Bronchial epithelial cell (primary cell): ENCODE measurements at regions not wholly inside any gene's neighbourhood (a gene's known extent, or its start where the extent isn't known, plus 50 kb on each side); places are given as distances from the start of the nearest gene placed in this dataset.

Source experiments
- DNase-seq: peaks from one replicate; pipeline ENCODE4 v3.0.0-alpha.2; 2010; ENCODE audit warnings: low read depth
- FAIRE-seq: peaks from 2 replicates; lab custom pipeline; 2011; peaks lifted over from hg19 to GRCh38; lab: Jason Lieb, UNC
- H3K27me3 ChIP-seq: 2 replicates; pipeline ENCODE4 v1.5.1; 2011; ENCODE audit warnings: low read length; ENCODE audit not compliant: control insufficient read depth, insufficient read depth
- H3K36me3 ChIP-seq: 2 replicates; pipeline ENCODE4 v1.5.1; 2011; ENCODE audit warnings: low read length; ENCODE audit not compliant: control insufficient read depth, insufficient read depth
- H3K4me3 ChIP-seq: 2 replicates; pipeline ENCODE4 v1.5.1; 2011; ENCODE audit warnings: mild to moderate bottlenecking, low read depth, low read length, control low read depth
- CTCF ChIP-seq: IDR thresholded peaks from 2 replicates; pipeline ENCODE4 v1.5.1; 2011; ENCODE audit warnings: mild to moderate bottlenecking, moderate library complexity, low read length, control low read depth, inconsistent platforms; ENCODE audit not compliant: insufficient read depth, severe bottlenecking

GRCh38 chr13:26895081-26895807, 134.7 kb upstream of the GPR12 start:
- DNase-seq (no peak), FAIRE-seq (no peak)
- Histone ChIP-seq H3K36me3 (no peaks in the 10 kb centered on the region), H3K4me3 (no peak overlapping the region), H3K27me3 (no peaks in the 10 kb centered on the region)
- no peak for TF ChIP-seq CTCF

GRCh38 chr13:26888632-26889031, 128.0 kb upstream of the GPR12 start:
- no peak for DNase-seq
- TF ChIP-seq CTCF, result no peak
- no peak overlapping the region for H3K4me3 ChIP-seq
- no peaks in the 10 kb centered on the region for H3K27me3 ChIP-seq
- no peak for FAIRE-seq
- no peaks in the 10 kb centered on the region for H3K36me3 ChIP-seq

GRCh38 chr13:26887594-26887993, 127.0 kb upstream of the GPR12 start:
- no peaks in the 10 kb centered on the region for H3K27me3 ChIP-seq
- DNase-seq, result no peak
- FAIRE-seq, result no peak
- no peak for TF ChIP-seq CTCF
- H3K36me3 ChIP-seq, result no peaks in the 10 kb centered on the region
- H3K4me3 ChIP-seq, result no peak overlapping the region

- H3K27me3 ChIP-seq, result no peaks in the 10 kb centered on the region
- FAIRE-seq (no peak), DNase-seq (no peak)
- no peak for TF ChIP-seq CTCF
- H3K36me3 ChIP-seq, result no peaks in the 10 kb centered on the region
- no peak overlapping the region for H3K4me3 ChIP-seq
Measured at GRCh38 chr13:26883613-26884257, 123.1 kb upstream of the GPR12 start.

- DNase-seq (no peak), FAIRE-seq (no peak)
- no peaks in the 10 kb centered on the region for H3K27me3 ChIP-seq
- no peak overlapping the region for H3K4me3 ChIP-seq
- no peak for TF ChIP-seq CTCF
- no peaks in the 10 kb centered on the region for H3K36me3 ChIP-seq
Measured at GRCh38 chr13:26882731-26883130, 122.1 kb upstream of the GPR12 start.
